ENCODE measurements at regions not wholly inside any gene's neighbourhood (a gene's known extent, or its start where the extent isn't known, plus 50 kb on each side); places are given as distances from the start of the nearest gene placed in this dataset.

GRCh38 chr13:69477451-69477850 lies 630.2 kb upstream of the ATXN8OS start:
- Mint-ChIP-seq H3K36me3 (ENCODE audit: low read depth) (no peaks in the 10 kb centered on the region), H3K27ac (no peak overlapping the region), H3K4me3 (no peak overlapping the region), H3K27me3 (ENCODE audit: low read depth) (no peaks in the 10 kb centered on the region), H3K9me3 (peaks cover 18% of the 10 kb centered on the region), H3K4me1 (ENCODE audit: low read depth) (no peaks in the 10 kb centered on the region)
- CTCF ChIA-PET, result no interaction called here
- DNase-seq, result no peak
- intact Hi-C loops (cut with micrococcal nuclease), result no loop called here

GRCh38 chr13:69474011-69474685 lies 633.5 kb upstream of the ATXN8OS start:
- no peak for DNase-seq
- H3K27me3 Mint-ChIP-seq (ENCODE audit: low read depth), result no peaks in the 10 kb centered on the region
- no peaks in the 10 kb centered on the region for H3K4me1 Mint-ChIP-seq (ENCODE audit: low read depth)
- peaks cover 11% of the 10 kb centered on the region for H3K9me3 Mint-ChIP-seq
- H3K27ac Mint-ChIP-seq, result no peak overlapping the region
- H3K36me3 Mint-ChIP-seq (ENCODE audit: low read depth), result no peaks in the 10 kb centered on the region
- CTCF ChIA-PET, result no interaction called here
- no peak overlapping the region for H3K4me3 Mint-ChIP-seq
- intact Hi-C loops (cut with micrococcal nuclease), result no loop called here

- H3K27ac Mint-ChIP-seq, result no peak overlapping the region
- peaks cover 3% of the 10 kb centered on the region for H3K9me3 Mint-ChIP-seq
- DNase-seq, result no peak
- H3K27me3 Mint-ChIP-seq (ENCODE audit: low read depth), result no peaks in the 10 kb centered on the region
- intact Hi-C loops (cut with micrococcal nuclease), result no loop called here
- H3K4me3 Mint-ChIP-seq, result no peak overlapping the region
- H3K4me1 Mint-ChIP-seq (ENCODE audit: low read depth), result no peaks in the 10 kb centered on the region
- CTCF ChIA-PET, result no interaction called here
- no peaks in the 10 kb centered on the region for H3K36me3 Mint-ChIP-seq (ENCODE audit: low read depth)
Measured at GRCh38 chr13:69468624-69469023, 639.0 kb upstream of the ATXN8OS start.

GRCh38 chr13:69461397-69461796 lies 646.2 kb upstream of the ATXN8OS start:
- Mint-ChIP-seq H3K27ac (no peak overlapping the region), H3K4me1 (ENCODE audit: low read depth) (no peaks in the 10 kb centered on the region), H3K36me3 (ENCODE audit: low read depth) (no peaks in the 10 kb centered on the region), H3K9me3 (peaks cover 4% of the 10 kb centered on the region), H3K4me3 (no peak overlapping the region), H3K27me3 (ENCODE audit: low read depth) (no peaks in the 10 kb centered on the region)
- CTCF ChIA-PET, result no interaction called here
- DNase-seq, result no peak
- intact Hi-C loops (cut with micrococcal nuclease), result no loop called here

- Mint-ChIP-seq H3K4me1 (ENCODE audit: low read depth) (no peaks in the 10 kb centered on the region), H3K27ac (no peak overlapping the region), H3K27me3 (ENCODE audit: low read depth) (no peaks in the 10 kb centered on the region), H3K9me3 (peaks cover 4% of the 10 kb centered on the region), H3K36me3 (ENCODE audit: low read depth) (no peaks in the 10 kb centered on the region), H3K4me3 (no peak overlapping the region)
- CTCF ChIA-PET, result no interaction called here
- DNase-seq, result no peak
- intact Hi-C loops (cut with micrococcal nuclease), result no loop called here
Measured at GRCh38 chr13:69459346-69459745, 648.3 kb upstream of the ATXN8OS start.

- Mint-ChIP-seq H3K4me1 (ENCODE audit: low read depth) (no peaks in the 10 kb centered on the region), H3K4me3 (no peak overlapping the region), H3K36me3 (ENCODE audit: low read depth) (no peaks in the 10 kb centered on the region), H3K27me3 (ENCODE audit: low read depth) (no peaks in the 10 kb centered on the region), H3K9me3 (peaks cover 3% of the 10 kb centered on the region), H3K27ac (no peak overlapping the region)
- intact Hi-C loops (cut with micrococcal nuclease), result no loop called here
- CTCF ChIA-PET, result no interaction called here
- DNase-seq, result no peak
Measured at GRCh38 chr13:69458013-69458412, 649.6 kb upstream of the ATXN8OS start.

GRCh38 chr13:69450245-69450644 lies 657.4 kb upstream of the ATXN8OS start:
- CTCF ChIA-PET, result no interaction called here
- Mint-ChIP-seq H3K36me3 (ENCODE audit: low read depth) (no peaks in the 10 kb centered on the region), H3K27ac (no peak overlapping the region), H3K4me3 (no peak overlapping the region), H3K4me1 (ENCODE audit: low read depth) (no peaks in the 10 kb centered on the region), H3K27me3 (ENCODE audit: low read depth) (no peaks in the 10 kb centered on the region), H3K9me3 (peaks cover 2% of the 10 kb centered on the region)
- DNase-seq, result no peak
- intact Hi-C loops (cut with micrococcal nuclease), result no loop called here

- intact Hi-C loops (cut with micrococcal nuclease), result no loop called here
- peaks cover 41% of the 10 kb centered on the region for H3K9me3 Mint-ChIP-seq
Measured at GRCh38 chr13:69425235-69425634, 682.4 kb upstream of the ATXN8OS start.

GRCh38 chr13:69423844-69424243 lies 683.8 kb upstream of the ATXN8OS start:
- H3K9me3 Mint-ChIP-seq, result peaks cover 39% of the 10 kb centered on the region
- no peaks in the 10 kb centered on the region for H3K4me1 Mint-ChIP-seq (ENCODE audit: low read depth)
- no peak overlapping the region for H3K4me3 Mint-ChIP-seq
- intact Hi-C loops (cut with micrococcal nuclease), result no loop called here
- CTCF ChIA-PET, result no interaction called here
- no peak overlapping the region for H3K27ac Mint-ChIP-seq
- no peaks in the 10 kb centered on the region for H3K36me3 Mint-ChIP-seq (ENCODE audit: low read depth)
- no peaks in the 10 kb centered on the region for H3K27me3 Mint-ChIP-seq (ENCODE audit: low read depth)
- DNase-seq, result no peak

More at GRCh38 chr13:69425235-69425634, 682.4 kb upstream of the ATXN8OS start:
- H3K27me3 Mint-ChIP-seq (ENCODE audit: low read depth), result no peaks in the 10 kb centered on the region
- CTCF ChIA-PET, result no interaction called here
- H3K27ac Mint-ChIP-seq, result no peak overlapping the region
- no peak overlapping the region for H3K4me3 Mint-ChIP-seq
- no peaks in the 10 kb centered on the region for H3K4me1 Mint-ChIP-seq (ENCODE audit: low read depth)
- no peaks in the 10 kb centered on the region for H3K36me3 Mint-ChIP-seq (ENCODE audit: low read depth)
- no peak for DNase-seq

GRCh38 chr13:69418319-69418718 lies 689.3 kb upstream of the ATXN8OS start:
- CTCF ChIA-PET, result no interaction called here
- Mint-ChIP-seq H3K27ac (no peak overlapping the region), H3K36me3 (ENCODE audit: low read depth) (no peaks in the 10 kb centered on the region), H3K27me3 (ENCODE audit: low read depth) (no peaks in the 10 kb centered on the region), H3K4me1 (ENCODE audit: low read depth) (no peaks in the 10 kb centered on the region), H3K4me3 (no peak overlapping the region), H3K9me3 (peaks cover 8% of the 10 kb centered on the region)
- intact Hi-C loops (cut with micrococcal nuclease), result no loop called here
- no peak for DNase-seq

- no peaks in the 10 kb centered on the region for H3K27me3 Mint-ChIP-seq (ENCODE audit: low read depth)
Measured at GRCh38 chr13:69410761-69411160, 696.9 kb upstream of the ATXN8OS start.

GRCh38 chr13:69391756-69392155 lies 715.9 kb upstream of the ATXN8OS start:
- Mint-ChIP-seq H3K27me3 (ENCODE audit: low read depth) (no peaks in the 10 kb centered on the region), H3K27ac (no peak overlapping the region), H3K4me3 (no peak overlapping the region), H3K9me3 (peaks cover 12% of the 10 kb centered on the region), H3K4me1 (ENCODE audit: low read depth) (no peaks in the 10 kb centered on the region), H3K36me3 (ENCODE audit: low read depth) (no peaks in the 10 kb centered on the region)
- intact Hi-C loops (cut with micrococcal nuclease), result no loop called here
- no peak for DNase-seq
- CTCF ChIA-PET, result no interaction called here

More at GRCh38 chr13:69410761-69411160, 696.9 kb upstream of the ATXN8OS start:
- Mint-ChIP-seq H3K9me3 (peaks cover 7% of the 10 kb centered on the region), H3K36me3 (ENCODE audit: low read depth) (no peaks in the 10 kb centered on the region), H3K4me1 (ENCODE audit: low read depth) (no peaks in the 10 kb centered on the region), H3K4me3 (no peak overlapping the region), H3K27ac (no peak overlapping the region)
- DNase-seq, result no peak
- intact Hi-C loops (cut with micrococcal nuclease), result no loop called here
- CTCF ChIA-PET, result no interaction called here

- no peak for DNase-seq
- intact Hi-C loops (cut with micrococcal nuclease), result no loop called here
- Mint-ChIP-seq H3K9me3 (peaks cover 12% of the 10 kb centered on the region), H3K4me3 (no peak overlapping the region), H3K4me1 (ENCODE audit: low read depth) (no peaks in the 10 kb centered on the region), H3K36me3 (ENCODE audit: low read depth) (no peaks in the 10 kb centered on the region), H3K27ac (no peak overlapping the region), H3K27me3 (ENCODE audit: low read depth) (no peaks in the 10 kb centered on the region)
- CTCF ChIA-PET, result no interaction called here
Measured at GRCh38 chr13:69389899-69390298, 717.7 kb upstream of the ATXN8OS start.
